HG02973 (cell line): ENCODE measurements at regions not wholly inside any gene's neighbourhood (a gene's known extent, or its start where the extent isn't known, plus 50 kb on each side); places are given as distances from the start of the nearest gene placed in this dataset.

ENCODE experiments used
- ATAC-seq: cut with Tn5 transposase; IDR thresholded peaks from one replicate; pipeline ENCODE4 v1.9.1; 2021; ENCODE audit warnings: moderate library complexity; ENCODE audit not compliant: unreplicated experiment

GRCh38 chr1:5311147-5311546 lies 656.7 kb downstream of the AJAP1 start:
- no peak for ATAC-seq

GRCh38 chr1:5308249-5308648 lies 653.8 kb downstream of the AJAP1 start:
- ATAC-seq = no peak

GRCh38 chr1:5304702-5305101 lies 650.3 kb downstream of the AJAP1 start:
- ATAC-seq = no peak

GRCh38 chr1:5298376-5298775 lies 644.0 kb downstream of the AJAP1 start:
- ATAC-seq = no peak

GRCh38 chr1:5297886-5298239 lies 643.5 kb downstream of the AJAP1 start:
- no peak for ATAC-seq

- ATAC-seq = no peak
These were observed 642.9 kb downstream of the AJAP1 start for GRCh38 chr1:5297180-5297885.

- no peak for ATAC-seq
These were observed 642.3 kb downstream of the AJAP1 start for GRCh38 chr1:5296557-5297179.

- ATAC-seq = no peak
These were observed 641.7 kb downstream of the AJAP1 start for GRCh38 chr1:5296095-5296494.

- ATAC-seq = no peak
These were observed 637.5 kb downstream of the AJAP1 start for GRCh38 chr1:5291889-5292288.

GRCh38 chr1:5287178-5288150 lies 633.1 kb downstream of the AJAP1 start:
- ATAC-seq = no peak

GRCh38 chr1:5286244-5286643 lies 631.8 kb downstream of the AJAP1 start:
- no peak for ATAC-seq

GRCh38 chr1:5274527-5274926 lies 620.1 kb downstream of the AJAP1 start:
- no peak for ATAC-seq

- no peak for ATAC-seq
These were observed 619.0 kb downstream of the AJAP1 start for GRCh38 chr1:5273280-5274003.

- no peak for ATAC-seq
These were observed 617.9 kb downstream of the AJAP1 start for GRCh38 chr1:5272325-5272724.

GRCh38 chr1:5271264-5271663 lies 616.9 kb downstream of the AJAP1 start:
- no peak for ATAC-seq

- ATAC-seq = no peak
These were observed 615.5 kb downstream of the AJAP1 start for GRCh38 chr1:5269901-5270300.

GRCh38 chr1:5267603-5268235 lies 613.3 kb downstream of the AJAP1 start:
- ATAC-seq = no peak

- no peak for ATAC-seq
These were observed 611.1 kb downstream of the AJAP1 start for GRCh38 chr1:5265438-5266075.

GRCh38 chr1:5264476-5264875 lies 610.1 kb downstream of the AJAP1 start:
- ATAC-seq = no peak

GRCh38 chr1:5256793-5257192 lies 602.4 kb downstream of the AJAP1 start:
- ATAC-seq = no peak
